Breast epithelium (tissue), 3 donors: ENCODE measurements at regions not wholly inside any gene's neighbourhood (a gene's known extent, or its start where the extent isn't known, plus 50 kb on each side); places are given as distances from the start of the nearest gene placed in this dataset.

Experiments used
- POLR2A ChIP-seq: fragments of 450-650 bp; IDR thresholded peaks from one replicate; pipeline ENCODE4 v1.6.1; 2016; ENCODE audit warnings: antibody characterized with exemption, mild to moderate bottlenecking, moderate library complexity
- TF ChIP-seq, protein P1 (sequence below), 3 donors: fragments of 450-650 bp; IDR thresholded peaks; one replicate each; pipeline ENCODE4 v1.5.1; 2016 to 2017; ENCODE audit warnings: antibody characterized with exemption in 3 of 3, mild to moderate bottlenecking in 3 of 3, moderate library complexity in 3 of 3

DNA sequence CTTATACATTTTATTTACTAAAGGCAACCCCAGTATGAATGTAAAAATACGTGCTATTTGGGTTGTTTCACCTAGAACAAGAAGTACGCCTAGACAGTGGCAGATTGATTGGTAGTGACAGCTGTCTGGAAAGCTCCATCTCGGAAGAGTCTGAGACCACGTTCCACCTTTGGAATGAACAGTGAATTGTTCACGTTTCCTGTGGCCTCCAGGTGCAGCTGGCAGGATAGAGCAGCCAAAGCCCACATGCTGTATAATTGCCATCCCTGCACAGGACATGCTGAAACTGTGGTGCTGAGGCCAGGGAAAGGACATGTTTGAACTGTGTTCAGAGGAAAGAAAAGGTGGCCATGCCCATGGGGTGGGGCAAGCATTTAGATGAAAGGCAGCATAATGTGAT, 218.7 kb upstream of the MTNR1B start:
- TF ChIP-seq, protein P1, sequence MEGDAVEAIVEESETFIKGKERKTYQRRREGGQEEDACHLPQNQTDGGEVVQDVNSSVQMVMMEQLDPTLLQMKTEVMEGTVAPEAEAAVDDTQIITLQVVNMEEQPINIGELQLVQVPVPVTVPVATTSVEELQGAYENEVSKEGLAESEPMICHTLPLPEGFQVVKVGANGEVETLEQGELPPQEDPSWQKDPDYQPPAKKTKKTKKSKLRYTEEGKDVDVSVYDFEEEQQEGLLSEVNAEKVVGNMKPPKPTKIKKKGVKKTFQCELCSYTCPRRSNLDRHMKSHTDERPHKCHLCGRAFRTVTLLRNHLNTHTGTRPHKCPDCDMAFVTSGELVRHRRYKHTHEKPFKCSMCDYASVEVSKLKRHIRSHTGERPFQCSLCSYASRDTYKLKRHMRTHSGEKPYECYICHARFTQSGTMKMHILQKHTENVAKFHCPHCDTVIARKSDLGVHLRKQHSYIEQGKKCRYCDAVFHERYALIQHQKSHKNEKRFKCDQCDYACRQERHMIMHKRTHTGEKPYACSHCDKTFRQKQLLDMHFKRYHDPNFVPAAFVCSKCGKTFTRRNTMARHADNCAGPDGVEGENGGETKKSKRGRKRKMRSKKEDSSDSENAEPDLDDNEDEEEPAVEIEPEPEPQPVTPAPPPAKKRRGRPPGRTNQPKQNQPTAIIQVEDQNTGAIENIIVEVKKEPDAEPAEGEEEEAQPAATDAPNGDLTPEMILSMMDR (IDR thresholded peaks at IDR 0.05), result no peak
- no peak for TF ChIP-seq POLR2A
